Astrocyte of the spinal cord (primary cell): ENCODE measurements at regions not wholly inside any gene's neighbourhood (a gene's known extent, or its start where the extent isn't known, plus 50 kb on each side); places are given as distances from the start of the nearest gene placed in this dataset.

Source experiments
- DNase-seq: peaks from one replicate; pipeline ENCODE4 v3.0.0; 2011; ENCODE audit warnings: low read depth, low spot score
- H3K4me3 ChIP-seq: 2 replicates; pipeline ENCODE4 v1.5.1; 2011; ENCODE audit warnings: low read depth, mild to moderate bottlenecking, low read length, moderate library complexity
- in situ Hi-C: cut with HindIII; loops from 2 replicates; pipeline ENCODE4 v1.10.0; 2017; ENCODE audit warnings: low sequenced_read_pairs
- TF ChIP-seq, protein P1 (sequence below): IDR thresholded peaks from 2 replicates; pipeline ENCODE4 v1.5.1; 2012; ENCODE audit warnings: low read depth, mild to moderate bottlenecking, low read length, inconsistent platforms

DNA sequence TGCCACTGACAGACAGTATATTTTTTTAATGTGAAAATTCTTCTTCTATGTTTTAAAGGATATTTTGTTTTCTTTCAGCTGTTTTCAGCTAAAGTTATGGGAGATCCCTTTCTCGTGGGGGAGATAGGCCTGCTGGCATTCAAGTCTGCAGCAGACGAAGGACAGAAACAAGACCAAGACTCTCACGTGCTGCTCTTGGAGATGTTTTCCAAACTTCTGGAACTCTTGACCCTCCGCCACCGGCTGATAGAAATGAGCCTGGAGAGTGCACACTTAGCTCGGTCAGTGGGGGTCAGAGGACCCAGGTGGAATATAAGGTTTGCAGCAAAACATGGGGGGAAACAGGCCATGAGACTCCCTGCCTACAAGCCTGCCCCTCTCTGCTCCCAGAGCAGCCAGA lies 120.5 kb downstream of the CD164 start:
- no peak for DNase-seq
- in situ Hi-C loops = no loop called here
- no peak overlapping the region for H3K4me3 ChIP-seq
- TF ChIP-seq, protein P1, sequence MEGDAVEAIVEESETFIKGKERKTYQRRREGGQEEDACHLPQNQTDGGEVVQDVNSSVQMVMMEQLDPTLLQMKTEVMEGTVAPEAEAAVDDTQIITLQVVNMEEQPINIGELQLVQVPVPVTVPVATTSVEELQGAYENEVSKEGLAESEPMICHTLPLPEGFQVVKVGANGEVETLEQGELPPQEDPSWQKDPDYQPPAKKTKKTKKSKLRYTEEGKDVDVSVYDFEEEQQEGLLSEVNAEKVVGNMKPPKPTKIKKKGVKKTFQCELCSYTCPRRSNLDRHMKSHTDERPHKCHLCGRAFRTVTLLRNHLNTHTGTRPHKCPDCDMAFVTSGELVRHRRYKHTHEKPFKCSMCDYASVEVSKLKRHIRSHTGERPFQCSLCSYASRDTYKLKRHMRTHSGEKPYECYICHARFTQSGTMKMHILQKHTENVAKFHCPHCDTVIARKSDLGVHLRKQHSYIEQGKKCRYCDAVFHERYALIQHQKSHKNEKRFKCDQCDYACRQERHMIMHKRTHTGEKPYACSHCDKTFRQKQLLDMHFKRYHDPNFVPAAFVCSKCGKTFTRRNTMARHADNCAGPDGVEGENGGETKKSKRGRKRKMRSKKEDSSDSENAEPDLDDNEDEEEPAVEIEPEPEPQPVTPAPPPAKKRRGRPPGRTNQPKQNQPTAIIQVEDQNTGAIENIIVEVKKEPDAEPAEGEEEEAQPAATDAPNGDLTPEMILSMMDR = no peak

DNA sequence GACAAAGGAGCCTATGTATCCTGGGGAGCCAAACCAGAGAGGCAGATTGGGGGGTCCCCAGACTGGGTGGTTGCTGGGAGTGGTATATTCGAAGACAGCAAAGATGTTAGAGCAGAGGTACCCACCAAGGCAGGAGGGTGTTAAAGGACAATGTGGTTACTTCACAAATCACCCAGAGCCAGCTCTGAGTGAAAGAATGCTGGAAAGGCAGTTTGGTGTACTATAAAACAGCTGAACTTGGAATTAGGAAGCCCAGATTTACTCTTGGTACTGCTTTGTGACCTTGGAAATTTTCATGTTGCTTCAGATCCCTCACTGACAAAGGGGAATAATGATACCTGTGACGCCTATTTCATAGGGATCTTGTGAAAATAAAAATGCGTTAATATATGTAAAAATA lies 121.6 kb downstream of the CD164 start:
- TF ChIP-seq, protein P1 = no peak
- H3K4me3 ChIP-seq = no peak overlapping the region
- no peak for DNase-seq
- in situ Hi-C loops = no loop called here

DNA sequence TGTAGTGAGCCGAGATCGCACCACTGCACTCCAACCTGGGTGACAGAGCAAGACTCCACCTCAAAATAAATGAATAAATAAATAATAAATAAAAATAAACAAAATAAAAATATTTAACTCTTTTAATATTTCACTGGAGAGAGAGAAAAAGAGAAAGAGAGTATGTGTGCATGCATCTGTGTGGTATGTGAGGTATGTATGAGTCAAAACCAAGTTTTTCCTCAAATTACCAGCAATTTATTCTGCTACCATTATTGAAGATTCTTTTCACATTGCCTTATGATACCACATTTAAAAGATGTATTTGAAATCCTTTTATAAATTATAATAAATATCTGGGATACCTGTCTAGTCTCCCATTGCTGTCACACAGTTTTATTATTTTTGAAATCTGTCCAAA lies 122.1 kb downstream of the CD164 start:
- in situ Hi-C loops = no loop called here
- H3K4me3 ChIP-seq = no peak overlapping the region
- DNase-seq = peak; percentile 46
- TF ChIP-seq, protein P1 = no peak

DNA sequence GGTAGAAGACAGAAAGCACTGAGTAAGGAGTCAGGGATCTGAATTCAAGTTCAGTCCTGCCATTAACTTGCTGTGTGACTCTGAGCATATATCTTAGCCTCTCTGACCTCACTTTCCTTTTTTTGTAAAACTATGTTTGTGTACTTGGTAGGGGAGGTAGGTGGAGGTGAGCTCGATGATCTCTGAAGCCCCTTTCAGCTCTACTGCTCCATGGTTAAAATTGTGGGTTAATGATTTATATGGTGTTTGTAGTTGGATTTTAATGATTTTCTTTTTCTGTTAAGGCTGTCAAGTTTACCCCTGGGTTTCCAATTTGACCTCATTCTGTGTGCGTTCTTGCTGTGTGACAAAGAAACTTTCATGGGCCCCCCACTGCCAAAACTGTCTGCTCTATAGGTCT lies 124.1 kb downstream of the CD164 start:
- in situ Hi-C loops = no loop called here
- DNase-seq = no peak
- TF ChIP-seq, protein P1 = no peak
- no peak overlapping the region for H3K4me3 ChIP-seq

DNA sequence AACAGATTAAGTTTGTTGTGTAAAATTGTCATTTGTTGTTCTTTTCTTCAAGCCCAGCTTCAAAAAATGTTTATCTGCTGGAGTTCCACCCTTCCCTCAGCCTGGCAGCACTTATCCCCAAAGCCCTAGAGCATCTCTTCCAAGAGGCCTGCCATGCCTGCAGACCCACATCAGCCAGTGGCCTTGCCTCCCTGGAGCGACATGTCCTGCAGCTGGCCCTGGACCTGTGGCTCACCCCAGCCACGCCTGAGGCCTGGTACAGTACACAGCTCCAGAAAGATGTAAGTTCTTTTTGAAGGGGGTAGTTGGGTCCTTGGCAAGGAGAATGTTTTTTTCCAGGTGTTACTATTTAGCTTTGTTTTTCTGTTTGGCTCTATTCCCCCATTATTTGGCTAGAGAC lies 124.8 kb downstream of the CD164 start:
- TF ChIP-seq, protein P1 = no peak
- in situ Hi-C loops = no loop called here
- no peak overlapping the region for H3K4me3 ChIP-seq
- DNase-seq = no peak

DNA sequence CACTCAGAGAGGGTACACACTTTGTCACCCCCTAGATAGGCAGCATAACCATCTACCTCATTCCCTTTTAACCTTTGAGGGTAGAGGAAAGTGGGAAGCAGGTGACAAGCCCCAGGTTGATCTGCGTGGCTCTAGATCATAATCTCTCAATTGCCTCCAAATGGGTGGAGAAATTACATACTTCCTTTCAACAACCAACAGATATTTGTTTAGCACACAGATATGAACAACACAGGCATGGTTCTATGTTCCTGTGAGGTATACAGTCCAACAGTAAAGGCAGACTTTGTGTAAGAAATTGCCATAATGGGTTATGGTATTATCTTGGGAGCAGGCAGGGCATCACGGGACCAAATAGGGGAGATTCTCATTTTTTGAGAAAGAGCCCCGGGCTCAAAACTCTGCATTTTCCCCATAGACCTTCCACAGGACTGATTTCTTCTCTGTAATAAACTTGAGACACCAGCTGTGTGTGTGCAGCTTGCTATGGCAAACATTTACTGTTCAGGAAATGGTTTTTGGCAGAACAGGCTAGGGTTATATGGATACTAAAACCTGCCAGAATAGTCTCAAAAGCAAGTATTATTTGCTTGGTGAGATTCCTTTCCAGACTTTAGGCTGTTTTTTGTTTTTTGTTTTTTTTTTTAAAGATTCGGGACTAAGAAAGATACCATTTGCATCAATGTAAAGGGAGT lies 126.2 kb downstream of the CD164 start:
- TF ChIP-seq, protein P1 = no peak
- H3K4me3 ChIP-seq = no peak overlapping the region
- DNase-seq = peak; percentile 13
- in situ Hi-C loops = no loop called here
